DMS114 treated with DMSO at 0.1 percent for 48 hours (cell line): ENCODE measurements at regions not wholly inside any gene's neighbourhood (a gene's known extent, or its start where the extent isn't known, plus 50 kb on each side); places are given as distances from the start of the nearest gene placed in this dataset.
"Not testable (repeated sequence)": the region's sequence is repeated elsewhere in the genome, so short reads cannot be mapped to it uniquely, and the experiment has no call there.

Experiments
- DNase-seq: peaks from one replicate; lab custom pipeline; 2025; ENCODE audit not compliant: unreplicated experiment; lab: John Stamatoyannopoulos, UW

GRCh38 chr5:39674209-39675082 is 249.7 kb upstream of the DAB2 start:
- no peak for DNase-seq

GRCh38 chr5:39671561-39671961 is 246.8 kb upstream of the DAB2 start:
- DNase-seq = no peak

GRCh38 chr5:39670955-39671354 is 246.2 kb upstream of the DAB2 start:
- DNase-seq = no peak

- no peak for DNase-seq
Observed at GRCh38 chr5:39670391-39670790, 245.6 kb upstream of the DAB2 start.

- DNase-seq = no peak
Observed at GRCh38 chr5:39668980-39669379, 244.2 kb upstream of the DAB2 start.

- no peak for DNase-seq
Observed at GRCh38 chr5:39665328-39665727, 240.5 kb upstream of the DAB2 start.

- DNase-seq = no peak
Observed at GRCh38 chr5:39662945-39663344, 238.2 kb upstream of the DAB2 start.

GRCh38 chr5:39661026-39661779 is 236.4 kb upstream of the DAB2 start:
- DNase-seq = no peak

- DNase-seq = no peak
Observed at GRCh38 chr5:39660020-39660419, 235.2 kb upstream of the DAB2 start.

GRCh38 chr5:39658866-39659265 is 234.1 kb upstream of the DAB2 start:
- no peak for DNase-seq

GRCh38 chr5:39657943-39658342 is 233.2 kb upstream of the DAB2 start:
- DNase-seq = no peak

GRCh38 chr5:39656600-39656999 is 231.8 kb upstream of the DAB2 start:
- no peak for DNase-seq

GRCh38 chr5:39654715-39655114 is 229.9 kb upstream of the DAB2 start:
- DNase-seq = no peak

- DNase-seq = not testable (repeated sequence)
Observed at GRCh38 chr5:39652481-39652880, 227.7 kb upstream of the DAB2 start.

GRCh38 chr5:39652036-39652435 is 227.3 kb upstream of the DAB2 start:
- no peak for DNase-seq

- no peak for DNase-seq
Observed at GRCh38 chr5:39650008-39650762, 225.4 kb upstream of the DAB2 start.

- no peak for DNase-seq
Observed at GRCh38 chr5:39648848-39649227, 224.1 kb upstream of the DAB2 start.

- no peak for DNase-seq
Observed at GRCh38 chr5:39648085-39648847, 223.5 kb upstream of the DAB2 start.

GRCh38 chr5:39640552-39640951 is 215.8 kb upstream of the DAB2 start:
- no peak for DNase-seq

GRCh38 chr5:39639618-39640089 is 214.9 kb upstream of the DAB2 start:
- DNase-seq = no peak

- no peak for DNase-seq
Observed at GRCh38 chr5:39638813-39639212, 214.0 kb upstream of the DAB2 start.
